ENCODE measurements at regions not wholly inside any gene's neighbourhood (a gene's known extent, or its start where the extent isn't known, plus 50 kb on each side); places are given as distances from the start of the nearest gene placed in this dataset.

DNA sequence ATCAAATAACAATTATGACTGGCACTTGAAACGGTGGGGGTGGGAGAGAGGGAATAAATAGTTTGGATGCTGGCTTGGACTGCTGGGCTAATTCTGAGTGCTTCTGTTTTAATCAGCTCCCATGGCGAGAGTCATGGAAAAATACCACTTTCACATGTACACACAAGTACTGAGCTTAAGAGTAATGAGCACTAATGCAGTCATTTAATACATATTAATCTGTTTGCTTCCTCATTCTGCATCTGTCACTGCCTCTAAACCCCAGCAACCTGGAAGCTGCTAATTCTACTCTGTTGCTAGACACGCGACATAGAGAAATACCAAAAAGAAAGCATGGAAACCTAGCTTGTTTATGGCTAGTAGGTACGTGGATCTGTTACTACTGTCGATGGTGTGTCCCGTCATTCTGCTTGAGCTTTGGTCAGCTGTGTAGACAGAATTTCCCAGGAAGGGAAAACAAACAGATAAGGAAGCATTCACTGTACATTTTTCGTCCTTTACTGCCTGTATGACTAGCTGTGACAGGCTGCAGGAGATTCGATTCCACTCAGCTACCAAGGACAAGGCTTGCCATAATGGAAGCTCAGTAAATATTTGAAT lies 238.8 kb downstream of the BAMBI start:
- CTCF ChIA-PET, result no interaction called here
- POLR2A ChIA-PET, result interaction anchor here (0.6 kb wide), 1 partner anchor 222 kb away, joined by 3 read pairs; no protein-coding TSS in a partner anchor

DNA sequence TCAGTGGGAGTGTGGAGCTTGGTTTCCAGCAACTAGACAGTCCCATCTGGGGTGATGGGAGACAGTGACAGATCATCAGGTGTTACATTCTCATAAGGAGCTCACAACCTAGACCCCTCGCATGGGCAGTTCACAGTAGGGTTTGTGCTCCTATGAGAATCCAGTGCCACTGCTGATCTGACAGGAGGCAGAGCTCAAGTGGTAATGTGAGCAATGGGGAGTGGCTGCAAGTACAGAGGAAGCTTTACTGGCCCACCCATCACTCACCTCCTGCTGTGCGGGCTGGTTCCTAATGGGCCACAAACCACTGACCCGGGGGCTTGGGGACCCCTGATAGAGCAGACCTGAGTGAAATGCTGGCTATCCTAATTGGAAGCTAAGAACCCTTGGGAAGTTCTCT lies 242.8 kb downstream of the BAMBI start:
- POLR2A ChIA-PET, result no interaction called here

DNA sequence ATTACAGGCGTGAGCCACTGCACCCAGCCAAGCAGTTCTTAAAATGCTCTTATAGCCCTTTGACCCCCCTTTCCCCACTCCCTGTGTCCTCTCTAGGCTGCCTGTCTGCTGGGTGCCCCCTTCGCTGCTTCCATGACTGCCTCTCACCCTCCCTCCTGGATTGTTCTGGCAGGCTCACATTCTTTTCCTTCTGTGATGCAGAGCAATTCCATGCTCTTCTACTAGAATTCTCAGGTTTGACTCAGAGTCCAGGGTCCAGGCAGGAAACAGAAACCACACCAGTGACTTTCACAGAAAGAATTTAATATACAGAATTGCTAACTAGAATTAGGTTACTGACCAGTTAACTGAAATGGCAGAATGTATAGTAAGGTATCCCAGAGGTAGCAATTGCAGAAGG lies 244.8 kb downstream of the BAMBI start:
- CTCF ChIA-PET, result no interaction called here
- POLR2A ChIA-PET, result no interaction called here

More for the DNA sequence above, 242.8 kb downstream of the BAMBI start:
- CTCF ChIA-PET, result no interaction called here

GRCh38 chr10:28922861-28923260 lies 245.5 kb downstream of the BAMBI start:
- CTCF ChIA-PET, result no interaction called here
- POLR2A ChIA-PET, result no interaction called here

DNA sequence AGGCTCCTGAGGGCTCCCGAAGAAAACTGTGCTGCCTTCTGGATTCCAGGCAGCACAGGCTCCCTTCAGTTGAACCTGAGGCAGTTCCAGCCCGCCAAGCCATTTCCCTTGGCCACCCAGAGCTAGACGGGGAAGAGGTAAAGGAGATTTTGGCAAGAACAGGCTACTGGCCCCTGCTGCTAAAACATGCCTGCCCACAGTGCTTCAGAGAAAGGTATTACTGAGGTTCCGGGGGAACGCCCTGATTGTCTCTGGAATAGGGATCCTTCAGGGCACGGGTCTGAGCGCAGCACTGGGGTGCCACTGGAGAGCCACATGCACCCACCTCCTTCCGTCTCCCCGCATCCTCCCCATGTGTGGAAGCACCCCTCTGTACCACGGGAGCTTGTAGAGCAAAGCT lies 247.4 kb downstream of the BAMBI start:
- POLR2A ChIA-PET, result no interaction called here
- CTCF ChIA-PET, result no interaction called here

DNA sequence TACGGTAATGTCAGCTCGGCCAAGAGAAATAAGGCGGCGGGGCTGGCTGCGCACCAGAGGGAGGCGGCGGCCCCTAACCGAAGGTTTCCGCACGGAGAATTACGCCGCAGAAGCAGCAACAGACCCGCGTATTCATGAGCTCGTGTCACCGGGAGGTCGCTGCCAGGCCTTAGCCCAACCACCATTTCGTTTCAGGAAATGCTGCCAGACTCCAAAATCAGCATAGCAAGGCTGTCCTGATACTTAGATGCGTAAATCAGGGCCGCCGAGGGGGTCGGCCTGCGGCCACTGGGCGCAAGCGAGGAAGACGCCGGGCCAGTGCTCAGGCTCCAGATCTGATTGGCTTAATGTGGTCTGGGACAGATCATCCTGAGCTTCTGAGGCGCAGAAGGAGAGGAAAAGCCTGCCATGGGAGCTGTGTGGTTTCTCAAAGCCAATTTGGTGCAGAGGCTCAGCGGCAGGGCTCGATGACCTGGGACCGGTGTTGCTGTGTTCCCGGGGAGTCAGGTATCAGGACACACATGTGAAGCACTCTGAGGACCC lies 247.9 kb downstream of the BAMBI start:
- CTCF ChIA-PET, result no interaction called here

GRCh38 chr10:28926932-28927331 lies 249.6 kb downstream of the BAMBI start:
- ChIA-PET CTCF (no interaction called here), POLR2A (no interaction called here)

More for the DNA sequence above, 247.9 kb downstream of the BAMBI start:
- POLR2A ChIA-PET, result no interaction called here

GRCh38 chr10:28928484-28928883 lies 251.2 kb downstream of the BAMBI start:
- ChIA-PET POLR2A (no interaction called here), CTCF (no interaction called here)

DNA sequence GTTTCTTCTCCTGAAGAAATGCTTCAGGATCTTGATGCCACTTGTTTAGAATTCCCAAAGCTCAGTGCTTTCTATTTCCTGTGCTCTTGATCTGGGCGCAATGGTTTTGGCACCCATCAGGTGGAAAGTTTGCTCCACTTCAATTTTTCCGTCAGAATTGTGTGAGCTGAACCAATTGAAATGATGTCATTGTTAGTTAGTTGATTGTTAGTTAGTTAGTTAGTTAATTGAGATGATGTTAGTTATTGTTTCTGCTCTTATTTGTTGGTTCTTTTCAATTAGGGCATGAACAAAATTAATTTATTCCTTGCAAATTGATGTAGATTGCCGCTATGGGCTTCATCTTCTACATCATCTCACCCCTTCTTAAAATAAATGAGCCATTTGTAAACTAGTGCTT lies 252.6 kb downstream of the BAMBI start:
- ChIA-PET CTCF (no interaction called here), POLR2A (no interaction called here)

DNA sequence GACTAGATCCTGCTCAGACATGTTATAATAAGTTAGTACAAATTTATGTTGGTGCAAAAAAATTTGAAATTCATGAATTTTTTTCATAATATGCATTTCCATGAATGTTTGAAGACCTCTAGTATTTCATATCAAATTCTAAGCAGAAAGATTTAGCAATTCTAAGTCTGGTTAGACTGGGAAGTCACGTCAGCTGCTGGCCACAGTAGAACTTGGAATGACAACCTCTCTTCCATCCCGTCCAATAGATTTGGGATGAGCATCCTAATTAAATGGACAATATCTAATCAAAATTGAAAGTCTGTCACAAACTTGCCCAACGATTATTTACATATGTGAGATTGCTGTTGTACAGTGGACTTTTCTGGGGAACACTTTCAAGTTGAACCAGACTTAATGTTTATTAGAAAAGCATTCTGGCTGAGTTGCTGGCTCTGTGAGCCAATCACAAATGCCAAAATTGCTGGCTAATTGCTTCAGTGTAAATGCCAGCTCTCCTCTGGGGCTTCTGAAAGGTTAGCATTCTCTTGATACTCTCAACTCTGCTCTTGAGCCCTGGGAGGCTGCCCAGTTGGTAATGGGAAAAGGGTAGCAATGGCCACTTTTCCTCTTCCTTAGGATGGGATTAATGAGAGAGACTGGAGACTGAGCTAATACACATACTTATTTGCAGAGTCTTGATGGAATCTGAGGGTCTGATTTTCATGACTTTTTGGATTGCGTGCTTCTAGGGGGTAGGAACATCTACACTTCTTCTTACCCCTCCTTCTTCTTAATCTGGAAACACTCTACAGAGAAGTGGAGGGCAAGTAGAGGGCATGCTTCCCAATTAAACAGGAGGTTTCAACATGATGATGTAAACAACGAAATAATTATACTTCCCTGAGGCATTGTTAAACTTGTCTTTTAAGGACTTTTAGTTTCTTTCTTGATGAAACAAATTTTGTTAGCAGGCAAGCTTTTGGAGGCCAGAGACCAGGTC lies 253.5 kb downstream of the BAMBI start:
- ChIA-PET CTCF (no interaction called here), POLR2A (no interaction called here)

GRCh38 chr10:28935061-28935460 lies 257.7 kb downstream of the BAMBI start:
- POLR2A ChIA-PET, result no interaction called here
- CTCF ChIA-PET, result no interaction called here

DNA sequence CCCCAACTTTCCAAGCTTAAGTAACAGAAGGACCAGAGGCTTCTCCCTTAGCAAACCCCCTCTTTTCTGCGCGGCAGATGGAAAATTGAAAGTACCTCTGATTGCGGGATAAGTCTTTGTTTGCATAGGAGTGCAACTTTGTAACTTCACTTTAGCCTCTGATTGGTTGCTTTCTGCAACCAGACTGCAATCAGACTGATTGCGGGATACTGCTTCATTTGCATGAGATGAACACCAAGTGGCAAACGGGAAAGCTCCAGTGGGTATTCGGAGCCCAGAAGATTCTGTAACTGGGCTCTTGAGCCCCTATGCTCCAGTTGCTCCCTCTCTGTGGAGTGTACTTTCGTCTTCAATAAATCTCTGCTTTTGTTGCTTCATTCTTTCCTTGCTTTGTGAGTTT lies 260.6 kb downstream of the BAMBI start:
- POLR2A ChIA-PET, result no interaction called here
- CTCF ChIA-PET, result no interaction called here

- ChIA-PET POLR2A (no interaction called here), CTCF (interaction anchor here (0.5 kb wide), 1 partner anchor 1173 kb away, joined by 3 read pairs; no protein-coding TSS in a partner anchor)
These were observed 261.4 kb downstream of the BAMBI start for GRCh38 chr10:28938745-28939144.

GRCh38 chr10:28939281-28940157 lies 262.2 kb downstream of the BAMBI start:
- ChIA-PET POLR2A (no interaction called here), CTCF (interaction anchor here (0.5 kb wide), 1 partner anchor 1174 kb away, joined by 3 read pairs; no protein-coding TSS in a partner anchor)

DNA sequence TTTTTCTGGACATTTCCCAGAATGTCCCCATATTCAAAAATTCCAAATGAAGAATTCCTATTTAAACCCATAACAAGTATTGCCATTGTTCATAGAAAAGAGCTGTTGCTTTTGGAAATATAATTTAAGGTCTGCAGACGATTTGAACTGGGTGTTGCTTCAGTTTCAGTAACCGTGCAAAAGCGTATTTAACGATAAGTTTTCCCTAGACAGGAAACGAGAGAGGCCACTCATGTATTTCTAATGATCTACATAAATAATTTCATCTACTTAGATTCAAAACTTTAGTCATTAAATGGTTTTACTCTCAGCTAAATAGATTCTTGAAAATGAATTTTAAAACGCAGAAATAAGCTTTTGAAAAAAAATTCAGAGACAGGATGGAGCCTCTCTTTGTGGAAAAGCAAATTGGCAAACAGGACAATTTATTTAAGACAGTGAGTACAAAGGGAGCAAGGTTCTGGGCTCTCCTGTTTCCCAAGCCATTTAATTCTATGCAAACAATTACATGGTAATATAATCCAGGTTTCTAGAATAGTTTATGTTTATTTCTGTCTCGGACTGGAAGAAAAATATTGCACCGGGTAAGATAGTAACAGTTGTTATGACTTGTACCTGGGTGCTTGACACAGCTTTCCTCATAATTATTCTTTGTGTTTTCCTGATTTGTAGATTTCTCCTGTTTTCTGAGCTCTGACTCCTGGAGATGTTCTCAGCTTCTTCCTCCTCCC lies 263.0 kb downstream of the BAMBI start:
- ChIA-PET CTCF (no interaction called here), POLR2A (no interaction called here)

GRCh38 chr10:28942012-28942411 lies 264.7 kb downstream of the BAMBI start:
- ChIA-PET CTCF (no interaction called here), POLR2A (no interaction called here)

DNA sequence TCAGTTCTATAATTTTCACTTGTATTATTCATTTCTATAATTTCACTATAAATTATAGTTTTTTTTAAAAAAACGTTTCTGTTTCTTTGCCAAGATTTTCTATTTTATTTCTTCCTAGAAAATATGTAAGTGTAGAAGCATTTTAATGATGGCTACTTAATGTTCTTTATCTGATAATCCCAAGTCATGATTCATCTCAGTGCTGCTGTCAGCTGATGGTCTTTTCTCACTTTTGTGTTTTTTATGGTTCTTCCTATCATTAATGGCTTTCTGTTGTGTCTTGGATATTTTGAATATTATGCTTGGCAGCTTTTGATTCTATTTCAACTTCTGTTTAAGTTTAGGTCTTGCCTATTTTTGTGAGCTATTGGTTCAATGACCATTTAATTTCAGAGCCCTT lies 268.6 kb downstream of the BAMBI start:
- ChIA-PET POLR2A (no interaction called here), CTCF (no interaction called here)

DNA sequence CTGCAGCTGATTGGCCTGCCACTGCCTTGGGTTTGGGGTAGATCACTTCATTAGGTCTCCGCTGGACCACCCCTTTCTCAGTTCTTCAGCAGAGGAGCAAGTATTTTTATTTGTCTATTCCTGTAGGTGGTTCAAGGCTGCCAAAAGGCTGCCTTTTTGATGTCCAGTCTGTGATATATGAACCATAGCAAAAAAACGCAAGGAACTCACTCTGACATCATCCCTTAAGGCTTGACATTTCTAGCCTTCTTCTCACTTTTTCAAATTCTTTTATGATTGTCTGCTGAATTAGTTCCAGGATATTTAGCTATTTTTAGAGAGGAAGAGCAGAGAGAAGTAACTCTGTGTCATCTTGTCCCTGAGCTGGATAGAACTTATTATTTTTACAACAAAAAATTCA lies 269.2 kb downstream of the BAMBI start:
- POLR2A ChIA-PET, result no interaction called here
- CTCF ChIA-PET, result no interaction called here

DNA sequence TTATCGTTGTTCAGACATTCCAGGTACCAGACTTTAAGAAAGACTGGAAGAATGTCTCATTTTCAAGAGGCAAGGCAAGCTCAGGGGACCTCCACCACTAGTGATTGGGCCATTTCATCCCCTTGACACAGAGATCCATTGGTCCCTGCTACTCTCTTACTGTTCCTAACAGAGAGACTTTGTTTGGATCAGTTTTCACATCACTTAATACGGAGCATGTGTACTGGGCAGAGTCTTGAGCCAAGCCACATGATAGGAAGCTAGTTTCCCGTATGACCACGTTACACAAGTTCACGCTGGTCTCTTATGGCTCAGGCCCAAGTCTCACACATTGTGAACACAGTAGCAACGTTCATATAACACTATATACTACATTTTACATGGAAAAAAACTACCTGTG lies 269.9 kb downstream of the BAMBI start:
- CTCF ChIA-PET, result no interaction called here

DNA sequence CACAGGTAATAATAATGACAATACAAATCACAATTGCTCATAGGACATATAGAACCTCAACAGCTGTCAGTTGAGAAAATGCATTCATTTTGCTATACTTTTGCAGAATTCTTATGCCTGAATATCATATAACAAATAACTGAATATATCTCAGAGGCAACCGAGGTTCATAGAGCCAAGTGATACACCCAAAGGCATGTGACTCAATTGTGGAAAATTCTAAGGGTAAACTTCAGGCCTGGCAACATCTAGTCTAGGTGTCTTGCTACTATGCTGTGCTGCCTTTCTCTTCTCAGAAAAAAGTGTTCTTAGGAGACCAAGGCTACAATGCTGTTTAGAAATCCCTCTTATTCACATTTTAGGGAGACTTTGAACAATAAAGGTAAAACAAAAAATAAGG lies 270.7 kb downstream of the BAMBI start:
- ChIA-PET CTCF (no interaction called here), POLR2A (no interaction called here)

More for the DNA sequence above, 269.9 kb downstream of the BAMBI start:
- POLR2A ChIA-PET, result no interaction called here
